NT2/D1 (cell line): ENCODE measurements at regions not wholly inside any gene's neighbourhood (a gene's known extent, or its start where the extent isn't known, plus 50 kb on each side); places are given as distances from the start of the nearest gene placed in this dataset.

Experiments
- SUZ12 ChIP-seq: IDR thresholded peaks from 2 replicates; pipeline ENCODE4 v1.6.1; 2011; ENCODE audit not compliant: insufficient read length, insufficient read depth; ENCODE audit errors: extremely low read depth
- YY1 ChIP-seq: IDR thresholded peaks from 2 replicates; pipeline ENCODE4 v1.6.1; 2011; ENCODE audit not compliant: insufficient read length, insufficient read depth
- ZNF274 ChIP-seq: IDR thresholded peaks from 2 replicates; pipeline ENCODE4 v1.6.1; 2011; ENCODE audit warnings: mild to moderate bottlenecking, low read depth, low read length

GRCh38 chr2:146777181-146777580 is 1067.6 kb upstream of the ACVR2A start:
- no peak for TF ChIP-seq SUZ12
- TF ChIP-seq ZNF274: no peak
- TF ChIP-seq YY1: no peak
